MM.1S (cell line): ENCODE measurements at regions not wholly inside any gene's neighbourhood (a gene's known extent, or its start where the extent isn't known, plus 50 kb on each side); places are given as distances from the start of the nearest gene placed in this dataset.

ENCODE experiments used
- CTCF ChIP-seq: fragments of 300-600 bp; sonication (generic); IDR thresholded peaks from 2 replicates; pipeline ENCODE4 v1.5.1; 2016; ENCODE audit warnings: antibody characterized with exemption, low read length, mixed read lengths
- EZH2 ChIP-seq: fragments of 300-600 bp; sonication (generic); optimal IDR thresholded peaks from 2 replicates; pipeline ENCODE3; 2017; ENCODE audit warnings: low read depth, mild to moderate bottlenecking, antibody characterized with exemption, low read length, mixed read lengths
- EZH2phosphoT487 ChIP-seq: fragments of 300-600 bp; sonication (generic); IDR thresholded peaks from 2 replicates; pipeline ENCODE4 v1.6.1; 2018; ENCODE audit warnings: antibody characterized with exemption, low read length

- TF ChIP-seq CTCF: no peak
- no peak for TF ChIP-seq EZH2
- no peak for TF ChIP-seq EZH2phosphoT487
Measured at GRCh38 chr4:25592736-25593135, 62.9 kb upstream of the SLC34A2 start.
